Stimulated activated CD8-positive, alpha-beta memory T cell treated with anti-CD3 and anti-CD28 coated beads, Interleukin-7, amount 100 ng/mL, for 24 hours (primary cell): ENCODE measurements at regions not wholly inside any gene's neighbourhood (a gene's known extent, or its start where the extent isn't known, plus 50 kb on each side); places are given as distances from the start of the nearest gene placed in this dataset.
"Not testable (repeated sequence)": the region's sequence is repeated elsewhere in the genome, so short reads cannot be mapped to it uniquely, and the experiment has no call there.

Experiments used
- DNase-seq: peaks from one replicate; pipeline ENCODE4 v3.0.0-alpha.2; 2020; ENCODE audit warnings: low read depth

DNA sequence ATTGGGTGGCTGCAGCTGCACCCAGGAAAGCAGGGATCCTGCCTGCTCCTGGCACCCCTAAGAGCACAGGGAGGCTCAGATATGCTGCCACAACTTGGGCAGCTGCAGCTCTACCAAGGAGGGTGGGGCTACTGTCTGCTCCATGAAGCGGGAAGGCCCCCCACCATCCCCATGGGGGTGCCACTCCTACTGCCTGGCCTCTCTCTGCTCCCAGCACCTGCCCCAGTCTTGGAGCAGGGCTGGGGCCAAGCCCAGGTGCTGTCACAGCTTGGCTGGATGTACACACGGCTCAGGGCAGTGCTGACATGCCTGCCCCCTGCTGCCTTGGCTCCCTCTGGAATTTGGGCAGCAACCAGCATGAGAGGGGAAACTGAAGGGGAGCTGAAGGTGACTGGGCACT lies 214.7 kb upstream of the PLPPR1 start:
- no peak for DNase-seq

DNA sequence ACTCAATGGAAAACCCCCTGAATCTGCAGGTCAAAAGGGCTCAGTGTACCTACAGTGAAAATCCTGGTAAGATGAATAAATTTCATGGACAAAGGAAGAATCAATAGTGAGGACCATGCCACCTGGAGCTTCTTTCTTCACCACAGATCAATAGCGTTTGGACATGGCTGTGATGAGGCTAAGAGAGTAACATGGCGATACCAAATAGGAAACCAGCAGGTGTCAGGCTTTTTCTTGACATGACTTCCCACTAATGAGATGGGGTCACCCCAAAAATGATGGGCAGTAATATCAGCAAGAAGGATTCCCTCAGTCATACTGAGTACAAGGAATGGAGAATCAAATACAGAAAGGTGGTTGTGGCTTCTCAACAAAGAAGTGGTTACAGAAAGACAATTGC lies 208.5 kb upstream of the PLPPR1 start:
- DNase-seq: no peak

DNA sequence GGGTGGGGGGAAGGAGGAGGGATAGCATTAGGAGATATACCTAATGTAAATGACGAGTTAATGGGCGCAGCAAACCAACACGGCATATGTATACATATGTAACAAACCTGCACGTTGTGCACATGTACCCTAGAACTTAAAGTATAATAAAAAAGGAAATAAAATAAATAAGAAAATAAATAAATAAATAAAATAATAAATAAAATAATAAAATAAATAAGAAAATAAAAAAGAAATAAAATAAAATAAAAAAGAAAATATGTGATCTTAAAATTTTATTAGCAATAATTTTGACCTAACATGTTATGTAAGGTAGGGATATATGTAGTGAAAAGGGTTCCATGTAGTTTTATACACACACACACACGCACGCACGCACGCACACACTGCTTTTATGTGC lies 195.5 kb upstream of the PLPPR1 start:
- DNase-seq: not testable (repeated sequence)

DNA sequence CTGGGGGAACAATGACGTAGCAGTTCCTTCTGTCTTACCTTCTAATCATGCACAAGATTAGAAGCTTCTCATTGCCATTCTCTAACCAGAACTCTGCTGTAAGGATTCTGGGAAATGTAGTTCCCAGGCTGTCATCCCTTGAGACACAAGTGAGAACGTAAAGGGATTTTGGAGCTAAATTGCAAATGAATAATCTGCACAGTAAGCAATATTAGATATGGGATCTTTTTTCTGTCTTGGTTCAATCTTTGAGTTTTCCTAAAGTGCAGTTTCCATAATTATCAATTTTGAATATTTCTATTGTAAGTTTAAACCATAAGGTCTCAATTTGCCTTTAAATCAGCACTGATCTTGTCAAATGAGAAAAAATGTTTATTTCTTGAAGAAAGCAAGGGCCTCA lies 189.7 kb upstream of the PLPPR1 start:
- DNase-seq: no peak

DNA sequence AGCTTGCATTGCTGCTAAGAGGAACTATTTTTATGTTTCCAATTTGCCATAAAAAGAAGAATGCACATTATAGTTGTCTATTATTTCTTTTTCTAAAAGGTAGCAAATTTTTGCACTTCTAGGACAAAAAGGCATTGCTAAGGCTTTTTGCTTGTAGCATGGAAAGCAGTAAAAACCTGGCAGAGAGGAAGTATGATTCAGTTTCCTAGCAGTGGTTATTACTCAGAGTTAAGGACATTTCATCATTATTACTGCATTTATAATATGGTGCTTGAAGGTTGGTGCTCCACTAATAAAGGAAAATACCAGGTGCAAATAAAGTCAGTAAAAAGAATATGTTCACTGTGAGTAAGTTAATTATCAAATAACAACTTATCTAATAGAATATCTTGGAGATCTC lies 179.8 kb upstream of the PLPPR1 start:
- DNase-seq: no peak

GRCh38 chr9:100852088-100852487 lies 176.4 kb upstream of the PLPPR1 start:
- no peak for DNase-seq

DNA sequence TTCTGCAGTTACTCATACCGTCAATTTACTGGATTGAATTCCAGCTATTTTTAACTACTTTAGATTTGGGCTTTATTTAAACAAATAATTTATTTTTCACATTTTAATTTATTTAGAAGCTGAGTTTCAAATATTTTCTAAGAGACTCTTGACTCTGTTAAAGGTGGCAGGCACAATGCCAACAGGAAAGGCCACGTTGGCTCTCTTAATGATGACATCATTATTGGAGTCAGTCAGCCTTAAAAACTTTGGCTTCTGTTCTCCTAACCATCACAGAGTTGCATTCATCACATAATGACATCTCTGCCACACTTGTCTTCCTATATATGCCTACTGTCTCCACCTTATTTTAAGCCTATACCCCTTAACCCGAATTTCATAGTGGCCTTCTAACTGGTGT lies 172.3 kb upstream of the PLPPR1 start:
- no peak for DNase-seq

- DNase-seq: no peak
Measured at GRCh38 chr9:100865111-100865510, 163.4 kb upstream of the PLPPR1 start.

DNA sequence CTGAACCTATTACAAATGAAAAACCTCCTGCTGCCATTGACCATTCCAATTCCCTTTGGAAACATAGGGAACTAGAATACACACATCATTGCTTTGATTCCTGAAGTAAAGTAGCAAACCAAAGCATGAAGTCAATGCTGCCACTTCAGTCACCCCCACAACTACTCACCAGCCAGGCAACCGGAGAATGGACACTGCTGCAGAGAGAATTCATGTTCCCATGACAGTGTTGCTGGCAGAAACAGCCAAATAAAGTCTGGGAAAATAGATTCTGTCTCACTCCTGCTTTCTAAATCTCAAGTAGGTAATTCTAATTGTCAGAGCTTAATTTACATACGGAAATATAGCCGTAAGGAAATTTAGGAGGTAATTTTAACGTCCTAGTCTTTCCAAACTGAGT lies 162.9 kb upstream of the PLPPR1 start:
- no peak for DNase-seq

DNA sequence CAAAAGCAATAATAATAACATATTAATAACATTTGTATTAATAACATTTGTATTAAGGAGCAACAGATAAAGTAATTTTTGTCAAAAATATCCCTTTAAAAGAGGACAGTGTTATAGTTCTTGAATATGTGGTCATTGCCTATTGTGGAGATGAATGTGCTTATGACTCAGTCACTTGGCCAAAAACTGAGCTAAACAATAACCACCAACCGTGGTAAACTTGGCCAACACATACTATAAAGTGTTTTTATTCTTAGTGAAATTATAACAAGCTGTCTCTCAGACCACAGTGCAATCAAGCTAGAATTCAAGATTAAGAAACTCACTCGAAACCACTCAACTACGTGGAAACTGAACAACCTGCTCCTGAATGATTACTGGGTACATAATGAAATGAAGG lies 159.2 kb upstream of the PLPPR1 start:
- no peak for DNase-seq

- no peak for DNase-seq
Measured at GRCh38 chr9:100879884-100880283, 148.6 kb upstream of the PLPPR1 start.

DNA sequence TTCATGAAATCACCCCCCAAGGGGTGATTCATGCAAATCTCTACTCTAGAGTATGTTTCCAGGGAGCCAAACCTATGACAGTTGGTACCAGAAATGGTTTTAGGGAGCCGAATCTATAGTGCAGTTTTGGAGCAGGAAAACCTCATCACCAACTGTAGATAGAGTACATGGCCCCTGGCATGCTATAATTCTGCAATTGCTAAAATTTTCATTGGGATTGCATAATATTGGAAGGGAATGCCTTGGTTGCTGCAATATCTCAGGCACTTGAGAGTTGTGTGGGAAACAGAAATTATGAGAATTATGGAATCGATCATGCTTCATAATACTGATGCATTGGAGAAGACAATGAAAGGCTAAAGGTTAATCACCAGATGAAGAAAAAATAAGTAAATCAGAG lies 148.2 kb upstream of the PLPPR1 start:
- DNase-seq: no peak

DNA sequence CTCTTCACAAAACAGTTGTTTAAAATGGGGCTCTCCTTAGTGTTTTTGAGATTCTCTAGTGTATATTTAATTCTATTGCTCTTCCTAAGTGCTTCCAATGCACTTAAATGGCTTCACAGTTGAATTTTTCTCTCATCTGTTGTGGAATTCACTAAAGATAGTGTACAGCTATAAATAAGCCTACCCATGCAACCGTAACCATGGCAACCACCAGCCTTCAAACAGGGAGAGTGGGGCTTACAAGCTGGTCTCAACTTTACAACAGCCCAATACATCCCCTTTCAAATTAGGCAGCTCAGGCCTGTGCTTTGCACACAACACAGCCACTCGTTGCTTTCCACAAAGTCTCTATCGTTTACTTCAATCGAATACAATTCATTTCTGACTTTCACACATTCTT lies 144.0 kb upstream of the PLPPR1 start:
- DNase-seq: no peak

DNA sequence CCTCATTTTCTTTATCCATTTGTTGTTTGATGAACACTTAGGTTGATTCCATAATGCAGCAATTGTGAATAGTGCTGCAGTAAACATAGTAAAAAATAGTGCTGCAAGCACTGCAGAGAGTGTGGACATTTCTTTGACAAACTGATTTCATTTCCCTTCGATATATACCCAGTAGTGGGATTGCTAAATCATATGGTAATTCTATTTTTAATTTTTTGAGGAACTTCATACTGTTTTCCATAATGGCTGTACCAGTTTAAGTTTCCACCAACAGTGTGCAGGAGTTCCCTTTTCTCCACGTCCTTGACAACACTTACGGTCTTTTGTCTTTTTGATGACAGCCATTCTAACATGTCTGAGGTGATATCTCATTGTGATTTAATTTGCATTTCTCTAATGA lies 138.2 kb upstream of the PLPPR1 start:
- no peak for DNase-seq

- DNase-seq: no peak
Measured at GRCh38 chr9:100911273-100911672, 117.3 kb upstream of the PLPPR1 start.

- no peak for DNase-seq
Measured at GRCh38 chr9:100913257-100913656, 115.3 kb upstream of the PLPPR1 start.

DNA sequence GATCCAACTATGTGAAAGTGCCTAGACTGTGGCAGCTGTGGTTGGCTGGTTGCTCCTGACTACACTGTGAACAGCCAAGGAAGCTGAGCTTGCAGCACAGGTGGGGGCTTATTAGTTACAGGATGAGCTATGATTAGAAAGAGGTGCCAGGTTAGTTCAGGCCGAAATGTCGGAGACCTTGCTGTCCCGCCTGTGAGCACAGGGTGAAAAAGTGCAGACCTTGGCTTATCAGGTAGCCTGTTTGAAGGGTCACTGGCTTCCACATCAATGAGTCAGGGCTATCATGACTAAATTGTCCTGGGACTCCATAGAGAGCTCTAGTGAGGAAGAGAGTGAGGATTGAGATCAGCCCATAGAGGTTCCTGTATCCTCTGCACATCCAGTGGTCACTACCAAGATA lies 114.3 kb upstream of the PLPPR1 start:
- DNase-seq: no peak

DNA sequence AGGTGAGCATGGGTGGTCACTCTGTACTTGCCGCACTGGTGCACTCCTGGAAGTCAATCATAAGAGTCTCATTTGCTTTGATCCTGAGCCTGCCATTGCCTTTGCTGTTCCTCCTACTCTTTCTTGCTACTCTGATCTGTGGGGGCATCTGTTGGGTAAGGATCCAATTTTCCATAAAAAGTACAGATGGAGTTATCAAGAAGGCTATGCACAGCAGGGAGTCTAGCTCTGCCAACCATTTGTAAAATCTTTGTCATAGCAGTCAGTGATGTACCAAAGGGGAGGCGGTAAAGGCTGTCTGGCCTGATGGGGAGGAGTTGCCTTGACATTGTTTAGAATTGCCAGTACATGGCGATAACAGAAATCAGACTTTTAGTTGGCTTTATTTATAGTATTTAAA lies 109.0 kb upstream of the PLPPR1 start:
- no peak for DNase-seq

DNA sequence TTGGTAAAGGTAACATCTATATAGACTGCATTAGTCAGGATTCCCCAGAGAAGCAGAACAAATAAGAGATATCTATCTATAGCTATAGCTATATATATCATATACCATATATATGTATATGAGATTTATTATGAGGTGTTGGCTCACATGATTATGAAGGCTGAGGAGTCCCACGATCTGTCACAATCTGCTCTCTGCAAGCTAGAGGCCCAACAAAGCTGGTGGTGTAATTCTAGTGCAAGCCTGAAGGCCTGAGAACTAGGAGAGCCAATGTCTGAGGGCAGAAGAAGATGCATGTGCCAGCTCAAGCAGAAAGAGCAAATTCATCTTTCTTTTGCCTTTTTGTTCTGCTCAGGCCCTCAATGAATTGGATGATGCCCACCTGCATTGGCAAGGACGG lies 102.2 kb upstream of the PLPPR1 start:
- DNase-seq: no peak

DNA sequence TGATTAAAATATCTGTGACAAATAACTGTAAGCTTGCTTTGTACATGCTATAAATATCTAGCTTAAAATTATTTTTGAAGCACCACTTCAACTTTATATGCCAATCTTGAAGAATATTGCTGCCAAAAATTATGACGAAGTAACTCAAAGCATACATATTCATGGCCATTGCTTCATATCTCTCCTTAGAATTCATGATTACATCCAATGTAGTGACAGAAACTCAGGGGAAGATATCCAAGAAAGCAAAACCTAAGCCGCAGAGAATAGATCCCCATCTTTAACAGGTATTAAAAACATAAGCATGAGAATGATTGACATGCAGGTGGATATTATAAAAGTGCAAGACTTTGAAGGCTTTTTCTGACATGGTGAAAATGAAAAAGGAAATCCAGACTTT lies 100.8 kb upstream of the PLPPR1 start:
- DNase-seq: no peak

DNA sequence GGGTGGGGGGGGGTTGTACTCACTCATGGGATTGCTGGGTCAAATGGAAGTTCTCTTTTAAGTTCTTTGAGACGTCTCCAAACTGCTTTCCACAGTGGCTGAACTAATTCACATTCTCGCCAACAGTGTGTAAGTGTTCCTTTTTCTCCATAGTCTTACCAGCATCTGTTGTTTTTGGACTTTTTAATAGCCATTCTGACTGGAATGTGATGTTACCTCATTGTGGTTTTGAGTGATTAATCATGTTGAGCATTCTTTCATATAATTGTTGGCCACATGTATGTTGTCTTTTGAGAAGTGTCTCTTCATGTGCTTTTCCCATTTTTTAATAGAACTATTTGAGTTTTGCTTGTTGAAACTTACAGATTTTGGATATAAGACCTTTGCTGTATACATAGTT lies 94.9 kb upstream of the PLPPR1 start:
- DNase-seq: no peak

- DNase-seq: no peak
Measured at GRCh38 chr9:100937382-100937781, 91.1 kb upstream of the PLPPR1 start.

- no peak for DNase-seq
Measured at GRCh38 chr9:100938507-100938906, 90.0 kb upstream of the PLPPR1 start.

GRCh38 chr9:100939636-100940035 lies 88.9 kb upstream of the PLPPR1 start:
- no peak for DNase-seq

DNA sequence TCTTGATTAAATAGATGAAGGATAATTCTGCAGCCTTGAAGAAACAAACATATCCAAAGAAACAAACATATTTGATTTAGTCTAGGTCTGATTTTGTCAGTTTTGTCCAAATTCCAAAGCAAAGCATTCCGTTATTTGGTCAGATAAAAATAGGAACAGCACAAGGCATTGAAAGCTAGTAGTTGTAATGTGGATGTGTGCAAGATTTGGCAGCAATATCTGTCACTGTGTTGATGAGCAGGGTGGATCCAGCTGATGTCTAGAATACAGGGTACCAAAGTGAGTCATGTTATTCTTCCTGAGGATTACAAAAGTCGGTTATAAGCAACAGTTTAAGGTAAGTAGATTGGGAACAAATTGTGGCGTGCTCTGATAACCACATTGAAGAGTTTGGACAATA lies 69.3 kb upstream of the PLPPR1 start:
- DNase-seq: no peak
